ENCODE measurements at regions not wholly inside any gene's neighbourhood (a gene's known extent, or its start where the extent isn't known, plus 50 kb on each side); places are given as distances from the start of the nearest gene placed in this dataset.

GRCh38 chr6:166729658-166730057 lies 102.6 kb upstream of the RPS6KA2 start:
- no peaks in the 10 kb centered on the region for H3K36me3 ChIP-seq
- H3K4me3 ChIP-seq = no peak overlapping the region
- H3K9me3 ChIP-seq = no peaks in the 10 kb centered on the region
- 77 to 88% methylated on average over 5 of the region's 5 CpGs for WGBS, 2 donors
- intact Hi-C loops (cut with DNase I) = no loop called here
- peaks cover 0 to 5% (median 0%) of the 10 kb centered on the region in 7 donors for H3K27me3 ChIP-seq
- no peaks in the 10 kb centered on the region for H3K4me1 ChIP-seq
- DNase-seq (no peak), ATAC-seq (no peak)
- no peak for TF ChIP-seq CTCF (IDR thresholded peaks at IDR 0.05)
- H3K27ac ChIP-seq = no peak overlapping the region

GRCh38 chr6:166728884-166729530 lies 102.0 kb upstream of the RPS6KA2 start:
- Histone ChIP-seq H3K4me3 (no peak overlapping the region), H3K27me3 (peaks cover 0 to 5% (median 0%) of the 10 kb centered on the region in 7 donors), H3K36me3 (no peaks in the 10 kb centered on the region), H3K27ac (no peak overlapping the region), H3K4me1 (no peaks in the 10 kb centered on the region), H3K9me3 (no peaks in the 10 kb centered on the region)
- no peak for TF ChIP-seq CTCF (IDR thresholded peaks at IDR 0.05)
- no peak for DNase-seq
- intact Hi-C loops (cut with DNase I) = no loop called here
- whole genome bisulfite sequencing, 2 donors = 80 to 83% methylated on average over 7 of the region's 7 CpGs
- ATAC-seq = peak in 1 of 8 donors; percentile 15

GRCh38 chr6:166726201-166726600 lies 99.2 kb upstream of the RPS6KA2 start:
- Histone ChIP-seq H3K36me3 (no peaks in the 10 kb centered on the region), H3K9me3 (no peaks in the 10 kb centered on the region), H3K4me1 (no peaks in the 10 kb centered on the region), H3K4me3 (no peak overlapping the region), H3K27ac (no peak overlapping the region), H3K27me3 (peaks cover 0 to 5% (median 0%) of the 10 kb centered on the region in 7 donors)
- ATAC-seq (no peak), DNase-seq (no peak)
- 71 to 72% methylated on average over 7 of the region's 7 CpGs for WGBS, 2 donors
- intact Hi-C loops (cut with DNase I) = no loop called here
- no peak for TF ChIP-seq CTCF (IDR thresholded peaks at IDR 0.05)

GRCh38 chr6:166725571-166725970 lies 98.5 kb upstream of the RPS6KA2 start:
- H3K4me3 ChIP-seq = no peak overlapping the region
- DNase-seq = no peak
- no peaks in the 10 kb centered on the region for H3K9me3 ChIP-seq
- ATAC-seq = no peak
- no peaks in the 10 kb centered on the region for H3K4me1 ChIP-seq
- peaks cover 0 to 5% (median 0%) of the 10 kb centered on the region in 7 donors for H3K27me3 ChIP-seq
- intact Hi-C loops (cut with DNase I) = no loop called here
- TF ChIP-seq CTCF (IDR thresholded peaks at IDR 0.05) = no peak
- WGBS, 2 donors = 89 to 95% methylated on average over 15 of the region's 15 CpGs
- H3K36me3 ChIP-seq = no peaks in the 10 kb centered on the region
- no peak overlapping the region for H3K27ac ChIP-seq

All from heart right ventricle (tissue), 16 donors.